ENCODE measurements at regions not wholly inside any gene's neighbourhood (a gene's known extent, or its start where the extent isn't known, plus 50 kb on each side); places are given as distances from the start of the nearest gene placed in this dataset.

DNA sequence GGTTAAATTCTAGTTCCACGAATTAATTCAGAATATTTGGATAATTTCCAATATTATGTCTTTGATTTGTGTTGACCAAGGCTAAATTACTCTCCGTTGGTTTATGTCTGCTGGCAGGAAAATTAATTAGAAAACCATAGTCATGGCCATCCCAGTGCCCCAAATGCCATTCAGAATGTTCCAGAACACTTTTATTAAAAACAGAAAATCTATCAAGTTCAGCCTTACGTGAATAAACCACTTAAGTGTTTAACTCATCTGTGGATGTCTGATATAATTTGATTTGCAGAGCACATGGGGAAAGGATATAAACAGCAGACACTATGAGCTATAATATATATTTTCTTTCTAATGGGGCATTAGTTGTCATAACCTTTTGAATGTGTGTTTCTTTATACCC lies 480.7 kb downstream of the MRPL39 start:
- H3K27ac ChIP-seq (ENCODE audit: insufficient read depth, low read length) = no peak overlapping the region
- H3K9ac ChIP-seq (ENCODE audit: low read depth, low read length) = no peak overlapping the region
- ChIA-PET CTCF (interaction anchor here (0.7 kb wide), 1 partner anchor 541 kb away, joined by 4 read pairs; no protein-coding TSS in a partner anchor), POLR2A (ENCODE audit: unreplicated experiment) (no interaction called here)
- H3K18ac ChIP-seq (ENCODE audit: low read depth, low read length) = no peak overlapping the region
- no peak overlapping the region for H3K4me2 ChIP-seq (ENCODE audit: low read depth, low read length)
- no peaks in the 10 kb centered on the region for H3K36me3 ChIP-seq (ENCODE audit: control insufficient read depth, insufficient read depth, low read length)
- no TSS peak for BruUV-seq (replicated peaks)
- ATAC-seq (ENCODE audit: low read depth) (no peak), DNase-seq (no peak)
- H3K27me3 ChIP-seq (ENCODE audit: control insufficient read depth, insufficient read depth, low read length) = no peaks in the 10 kb centered on the region
- dilution Hi-C loops (cut with HindIII; ENCODE audit: low sequenced_read_pairs, unreplicated experiment) (no loop called here), in situ Hi-C loops (cut with MboI; ENCODE audit: low sequenced_read_pairs) (no loop called here), intact Hi-C loops (cut with micrococcal nuclease) (no loop called here)
- H2AFZ ChIP-seq (replicated peaks; ENCODE audit: low read length, poor library complexity) = no peak overlapping the region
- no peak overlapping the region for H3K4ac ChIP-seq (ENCODE audit: low read depth, low read length)
- H4K20me1 ChIP-seq (ENCODE audit: insufficient read depth, low read length) = no peaks in the 10 kb centered on the region
- H4K91ac ChIP-seq (ENCODE audit: insufficient read depth, low read depth, low read length) = no peak overlapping the region
- no peak overlapping the region for H2BK5ac ChIP-seq (ENCODE audit: low read depth, low read length, poor library complexity, severe bottlenecking)
- H3K14ac ChIP-seq (replicated peaks; ENCODE audit: low read depth, low read length) = no peak overlapping the region
- H2AK9ac ChIP-seq (replicated peaks; ENCODE audit: low read depth, low read length, poor library complexity) = no peak overlapping the region
- WGBS, 2 experiments (ENCODE audit: extremely low coverage in 2 of 2, insufficient read length in 1 of 2) = no CpG with 5 or more reads among the region's 3 CpGs
- no peaks in the 10 kb centered on the region for H3K4me1 ChIP-seq (ENCODE audit: control insufficient read depth, insufficient read depth, low read length)
- H2BK120ac ChIP-seq (ENCODE audit: low read depth, low read length) = no peak overlapping the region
- no peak overlapping the region for H4K8ac ChIP-seq (ENCODE audit: low read depth in 2 of 2, low read length in 2 of 2)
- no peak overlapping the region for H3K23ac ChIP-seq (ENCODE audit: low read depth, low read length)
- TF ChIP-seq, protein P1, sequence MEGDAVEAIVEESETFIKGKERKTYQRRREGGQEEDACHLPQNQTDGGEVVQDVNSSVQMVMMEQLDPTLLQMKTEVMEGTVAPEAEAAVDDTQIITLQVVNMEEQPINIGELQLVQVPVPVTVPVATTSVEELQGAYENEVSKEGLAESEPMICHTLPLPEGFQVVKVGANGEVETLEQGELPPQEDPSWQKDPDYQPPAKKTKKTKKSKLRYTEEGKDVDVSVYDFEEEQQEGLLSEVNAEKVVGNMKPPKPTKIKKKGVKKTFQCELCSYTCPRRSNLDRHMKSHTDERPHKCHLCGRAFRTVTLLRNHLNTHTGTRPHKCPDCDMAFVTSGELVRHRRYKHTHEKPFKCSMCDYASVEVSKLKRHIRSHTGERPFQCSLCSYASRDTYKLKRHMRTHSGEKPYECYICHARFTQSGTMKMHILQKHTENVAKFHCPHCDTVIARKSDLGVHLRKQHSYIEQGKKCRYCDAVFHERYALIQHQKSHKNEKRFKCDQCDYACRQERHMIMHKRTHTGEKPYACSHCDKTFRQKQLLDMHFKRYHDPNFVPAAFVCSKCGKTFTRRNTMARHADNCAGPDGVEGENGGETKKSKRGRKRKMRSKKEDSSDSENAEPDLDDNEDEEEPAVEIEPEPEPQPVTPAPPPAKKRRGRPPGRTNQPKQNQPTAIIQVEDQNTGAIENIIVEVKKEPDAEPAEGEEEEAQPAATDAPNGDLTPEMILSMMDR (conservative IDR thresholded peaks at IDR 0.05; ENCODE audit: low read depth, low read length) = no peak
- TF ChIP-seq CEBPB (IDR thresholded peaks at IDR 0.05; ENCODE audit: low read depth, low read length) (no peak), BHLHE40 (IDR thresholded peaks at IDR 0.05; ENCODE audit: low read depth, low read length) (no peak), RFX5 (IDR thresholded peaks at IDR 0.05; ENCODE audit: low read depth, low read length) (no peak), MXI1 (IDR thresholded peaks at IDR 0.05; ENCODE audit: borderline replicate concordance, low read depth, low read length) (no peak), SMC3 (IDR thresholded peaks at IDR 0.05; ENCODE audit: low read depth, low read length) (no peak), MAZ (IDR thresholded peaks at IDR 0.05; ENCODE audit: borderline replicate concordance, low read depth, low read length) (no peak), RAD21 (IDR thresholded peaks at IDR 0.05; ENCODE audit: low read length) (no peak), CHD1 (IDR thresholded peaks at IDR 0.05; ENCODE audit: low read depth, low read length) (no peak), RCOR1 (IDR thresholded peaks at IDR 0.05; ENCODE audit: insufficient replicate concordance, low read length) (no peak), NFE2L2 (IDR thresholded peaks at IDR 0.05; ENCODE audit: low read depth, low read length) (no peak), POLR2A (IDR thresholded peaks at IDR 0.05; ENCODE audit: low read depth, low read length) (no peak), FOS (IDR thresholded peaks at IDR 0.05; ENCODE audit: low read depth, low read length) (no peak), MAFK (IDR thresholded peaks at IDR 0.05; ENCODE audit: low read depth, low read length) (no peak)
- TF ChIP-seq, protein P2, sequence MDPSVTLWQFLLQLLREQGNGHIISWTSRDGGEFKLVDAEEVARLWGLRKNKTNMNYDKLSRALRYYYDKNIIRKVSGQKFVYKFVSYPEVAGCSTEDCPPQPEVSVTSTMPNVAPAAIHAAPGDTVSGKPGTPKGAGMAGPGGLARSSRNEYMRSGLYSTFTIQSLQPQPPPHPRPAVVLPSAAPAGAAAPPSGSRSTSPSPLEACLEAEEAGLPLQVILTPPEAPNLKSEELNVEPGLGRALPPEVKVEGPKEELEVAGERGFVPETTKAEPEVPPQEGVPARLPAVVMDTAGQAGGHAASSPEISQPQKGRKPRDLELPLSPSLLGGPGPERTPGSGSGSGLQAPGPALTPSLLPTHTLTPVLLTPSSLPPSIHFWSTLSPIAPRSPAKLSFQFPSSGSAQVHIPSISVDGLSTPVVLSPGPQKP (IDR thresholded peaks at IDR 0.05; ENCODE audit: borderline replicate concordance, low read depth, low read length) = no peak
- TF ChIP-seq, protein P3, sequence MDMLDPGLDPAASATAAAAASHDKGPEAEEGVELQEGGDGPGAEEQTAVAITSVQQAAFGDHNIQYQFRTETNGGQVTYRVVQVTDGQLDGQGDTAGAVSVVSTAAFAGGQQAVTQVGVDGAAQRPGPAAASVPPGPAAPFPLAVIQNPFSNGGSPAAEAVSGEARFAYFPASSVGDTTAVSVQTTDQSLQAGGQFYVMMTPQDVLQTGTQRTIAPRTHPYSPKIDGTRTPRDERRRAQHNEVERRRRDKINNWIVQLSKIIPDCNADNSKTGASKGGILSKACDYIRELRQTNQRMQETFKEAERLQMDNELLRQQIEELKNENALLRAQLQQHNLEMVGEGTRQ (IDR thresholded peaks at IDR 0.05; ENCODE audit: low read depth, low read length) = no peak
- no peaks in the 10 kb centered on the region for H3K9me1 ChIP-seq (ENCODE audit: insufficient read depth, low read length)
- no peaks in the 10 kb centered on the region for H3K9me3 ChIP-seq (ENCODE audit: control insufficient read depth, insufficient read depth, low read length)
- H2AK5ac ChIP-seq (ENCODE audit: low read depth, low read length) = no peak overlapping the region
- no peak overlapping the region for H2BK15ac ChIP-seq (ENCODE audit: low read depth, low read length)
- H2BK20ac ChIP-seq (ENCODE audit: low read depth, low read length) = no peak overlapping the region
- no peak overlapping the region for H3K56ac ChIP-seq (ENCODE audit: extremely low read depth, insufficient read depth, low read length)
- H4K5ac ChIP-seq (ENCODE audit: low read depth, low read length) = no peak overlapping the region
- H3K4me3 ChIP-seq (ENCODE audit: insufficient read depth, low read depth, low read length) = no peak overlapping the region
- no peaks in the 10 kb centered on the region for H3K79me1 ChIP-seq (ENCODE audit: low read depth in 1 of 2, low read length in 2 of 2)

Data from IMR-90 (cell line).